ENCODE measurements at regions not wholly inside any gene's neighbourhood (a gene's known extent, or its start where the extent isn't known, plus 50 kb on each side); places are given as distances from the start of the nearest gene placed in this dataset.

- no peaks in the 10 kb centered on the region for H3K4me1 Mint-ChIP-seq (ENCODE audit: low read depth)
- H3K27me3 Mint-ChIP-seq: peaks cover 8% of the 10 kb centered on the region
- no peak for DNase-seq (ENCODE audit: low spot score, unreplicated experiment)
- H3K9me3 Mint-ChIP-seq (ENCODE audit: low read depth): peaks cover 2% of the 10 kb centered on the region
- no peak overlapping the region for H3K4me3 Mint-ChIP-seq (ENCODE audit: low read depth)
- TF ChIP-seq, protein P1, sequence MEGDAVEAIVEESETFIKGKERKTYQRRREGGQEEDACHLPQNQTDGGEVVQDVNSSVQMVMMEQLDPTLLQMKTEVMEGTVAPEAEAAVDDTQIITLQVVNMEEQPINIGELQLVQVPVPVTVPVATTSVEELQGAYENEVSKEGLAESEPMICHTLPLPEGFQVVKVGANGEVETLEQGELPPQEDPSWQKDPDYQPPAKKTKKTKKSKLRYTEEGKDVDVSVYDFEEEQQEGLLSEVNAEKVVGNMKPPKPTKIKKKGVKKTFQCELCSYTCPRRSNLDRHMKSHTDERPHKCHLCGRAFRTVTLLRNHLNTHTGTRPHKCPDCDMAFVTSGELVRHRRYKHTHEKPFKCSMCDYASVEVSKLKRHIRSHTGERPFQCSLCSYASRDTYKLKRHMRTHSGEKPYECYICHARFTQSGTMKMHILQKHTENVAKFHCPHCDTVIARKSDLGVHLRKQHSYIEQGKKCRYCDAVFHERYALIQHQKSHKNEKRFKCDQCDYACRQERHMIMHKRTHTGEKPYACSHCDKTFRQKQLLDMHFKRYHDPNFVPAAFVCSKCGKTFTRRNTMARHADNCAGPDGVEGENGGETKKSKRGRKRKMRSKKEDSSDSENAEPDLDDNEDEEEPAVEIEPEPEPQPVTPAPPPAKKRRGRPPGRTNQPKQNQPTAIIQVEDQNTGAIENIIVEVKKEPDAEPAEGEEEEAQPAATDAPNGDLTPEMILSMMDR (IDR thresholded peaks at IDR 0.05; ENCODE audit: unreplicated experiment): no peak
- H3K27ac Mint-ChIP-seq: no peak overlapping the region
- no peaks in the 10 kb centered on the region for H3K36me3 Mint-ChIP-seq (ENCODE audit: insufficient read depth)
These were observed 147.2 kb upstream of the GSC start for GRCh38 chr14:94917041-94917600.

GRCh38 chr14:94914191-94914590 is 144.3 kb upstream of the GSC start:
- Mint-ChIP-seq H3K4me3 (ENCODE audit: low read depth) (no peak overlapping the region), H3K27me3 (peaks cover 15% of the 10 kb centered on the region), H3K4me1 (ENCODE audit: low read depth) (no peaks in the 10 kb centered on the region), H3K9me3 (ENCODE audit: low read depth) (no peaks in the 10 kb centered on the region), H3K27ac (no peak overlapping the region), H3K36me3 (ENCODE audit: insufficient read depth) (no peaks in the 10 kb centered on the region)
- TF ChIP-seq, protein P1 (IDR thresholded peaks at IDR 0.05; ENCODE audit: unreplicated experiment): no peak
- DNase-seq (ENCODE audit: low spot score, unreplicated experiment): no peak

DNA sequence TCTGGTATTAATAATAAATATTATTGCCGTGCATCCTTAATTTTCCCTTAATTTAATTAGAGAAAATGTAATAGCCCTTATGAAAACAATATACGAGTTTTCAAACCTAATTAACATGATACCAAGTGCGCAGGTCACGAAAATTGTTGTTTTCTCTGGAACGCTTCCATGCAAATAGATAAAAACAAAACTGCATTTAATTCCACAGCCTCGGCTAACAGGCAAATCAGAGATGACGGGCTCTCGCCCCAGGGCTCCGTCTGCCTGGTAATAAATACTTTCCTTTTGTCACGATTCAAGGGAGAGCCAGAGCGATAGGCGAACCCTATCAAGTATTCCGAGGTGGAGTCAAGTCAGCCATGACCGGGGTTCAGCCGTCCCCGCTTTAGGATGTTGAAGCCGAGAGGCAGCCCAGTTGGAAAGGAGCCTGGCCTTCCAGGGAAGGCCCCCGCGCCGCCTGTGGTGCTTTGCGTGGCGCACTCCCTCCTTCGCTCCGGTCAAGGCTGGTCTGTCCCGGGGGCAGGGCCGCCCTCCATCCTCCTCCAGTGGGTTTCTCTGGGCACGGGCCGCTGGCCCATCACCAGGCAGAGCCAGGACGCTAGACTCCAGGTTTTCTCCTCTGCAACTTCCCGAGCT is 137.8 kb upstream of the GSC start:
- no peaks in the 10 kb centered on the region for H3K9me3 Mint-ChIP-seq (ENCODE audit: low read depth)
- TF ChIP-seq, protein P1 (IDR thresholded peaks at IDR 0.05; ENCODE audit: unreplicated experiment): no peak
- H3K27me3 Mint-ChIP-seq: peaks cover 13% of the 10 kb centered on the region
- H3K4me3 Mint-ChIP-seq (ENCODE audit: low read depth): no peak overlapping the region
- H3K36me3 Mint-ChIP-seq (ENCODE audit: insufficient read depth): no peaks in the 10 kb centered on the region
- no peaks in the 10 kb centered on the region for H3K4me1 Mint-ChIP-seq (ENCODE audit: low read depth)
- no peak for DNase-seq (ENCODE audit: low spot score, unreplicated experiment)
- H3K27ac Mint-ChIP-seq: no peak overlapping the region

DNA sequence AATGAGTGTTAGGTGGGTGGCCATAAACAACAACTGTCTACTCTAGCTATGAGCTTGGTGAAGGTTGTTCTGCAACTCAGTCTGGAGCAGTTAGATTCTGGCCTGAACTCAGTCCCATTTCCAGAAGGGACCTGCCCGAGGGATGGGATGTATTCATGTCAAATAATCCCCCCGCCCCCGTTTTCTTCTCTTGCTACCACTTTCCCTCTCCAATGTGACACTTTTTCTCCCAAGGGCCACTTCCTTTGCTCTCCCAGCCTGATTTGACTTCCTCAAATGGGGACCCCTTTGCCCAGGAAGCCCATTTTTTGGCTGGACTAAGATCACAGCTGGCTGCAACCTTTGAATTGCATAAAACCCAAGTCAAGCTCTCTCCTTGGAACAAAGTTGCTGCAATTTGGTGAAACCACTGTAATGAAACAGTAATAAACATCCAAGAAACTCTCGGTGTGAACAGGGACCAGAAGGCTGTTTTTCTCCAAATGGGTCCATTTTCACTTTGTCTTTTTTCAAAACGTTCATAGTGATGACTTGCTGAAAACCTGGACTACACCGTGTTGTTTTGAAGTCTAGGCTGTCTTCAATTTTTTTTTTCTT is 137.2 kb upstream of the GSC start:
- Mint-ChIP-seq H3K27me3 (peaks cover 13% of the 10 kb centered on the region), H3K4me3 (ENCODE audit: low read depth) (no peak overlapping the region), H3K36me3 (ENCODE audit: insufficient read depth) (no peaks in the 10 kb centered on the region), H3K4me1 (ENCODE audit: low read depth) (no peaks in the 10 kb centered on the region), H3K9me3 (ENCODE audit: low read depth) (no peaks in the 10 kb centered on the region), H3K27ac (no peak overlapping the region)
- no peak for DNase-seq (ENCODE audit: low spot score, unreplicated experiment)
- TF ChIP-seq, protein P1 (IDR thresholded peaks at IDR 0.05; ENCODE audit: unreplicated experiment): no peak

DNA sequence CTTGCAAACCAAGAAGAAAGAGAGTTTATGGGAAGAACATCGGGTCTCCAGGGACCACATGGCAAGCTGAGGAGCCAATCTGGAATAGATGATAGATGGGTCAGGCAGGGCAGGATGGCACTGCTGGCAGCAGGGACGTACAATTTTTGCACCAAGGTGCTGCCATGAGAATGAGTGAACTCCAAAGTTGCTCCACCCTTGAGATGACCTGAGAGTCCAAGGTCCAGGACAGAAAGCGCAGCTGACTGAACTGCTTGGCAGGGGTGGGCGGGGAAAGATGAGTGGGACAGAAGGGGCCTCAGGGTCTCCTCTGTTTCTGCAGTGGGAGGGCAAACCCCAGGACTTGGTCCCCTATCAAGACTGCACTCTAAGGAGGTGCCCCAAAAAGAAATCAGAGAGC is 136.7 kb upstream of the GSC start:
- no peaks in the 10 kb centered on the region for H3K36me3 Mint-ChIP-seq (ENCODE audit: insufficient read depth)
- TF ChIP-seq, protein P1 (IDR thresholded peaks at IDR 0.05; ENCODE audit: unreplicated experiment): no peak
- no peak for DNase-seq (ENCODE audit: low spot score, unreplicated experiment)
- no peaks in the 10 kb centered on the region for H3K9me3 Mint-ChIP-seq (ENCODE audit: low read depth)
- H3K27ac Mint-ChIP-seq: no peak overlapping the region
- H3K27me3 Mint-ChIP-seq: peaks cover 13% of the 10 kb centered on the region
- H3K4me3 Mint-ChIP-seq (ENCODE audit: low read depth): no peak overlapping the region
- no peaks in the 10 kb centered on the region for H3K4me1 Mint-ChIP-seq (ENCODE audit: low read depth)

All from progenitor cell of endocrine pancreas (in vitro differentiated cells).